Hypothalamus (tissue), 51 donors: ENCODE measurements at regions not wholly inside any gene's neighbourhood (a gene's known extent, or its start where the extent isn't known, plus 50 kb on each side); places are given as distances from the start of the nearest gene placed in this dataset.
A peak's percentile ranks its signal among the peaks of the same experiment; 100 is the strongest.

Source experiments
- DNase-seq, 51 donors: peaks; one replicate each; lab custom pipeline; 2025; lab: John Stamatoyannopoulos, UW

DNA sequence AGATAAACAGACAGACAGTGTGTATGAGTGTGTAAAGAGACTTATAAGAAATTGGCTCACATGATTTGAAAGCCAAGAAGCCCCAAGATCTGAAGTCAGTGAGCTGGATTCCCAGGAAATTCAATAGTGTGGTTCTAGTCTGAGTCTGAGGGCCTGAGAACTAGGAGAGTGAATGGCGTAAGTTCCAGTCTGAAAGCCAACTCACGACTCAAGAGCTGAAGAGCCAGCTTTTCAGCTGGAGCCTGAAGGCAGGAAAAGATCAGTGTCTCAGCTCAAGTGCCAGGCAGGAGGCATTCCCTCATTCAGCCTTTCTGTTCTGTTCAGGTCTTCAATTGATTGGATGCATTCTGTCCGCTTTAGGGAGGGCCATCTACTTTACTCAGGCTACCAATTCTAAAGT, 257.2 kb downstream of the PLPP3 start:
- peak in 11 of 51 donors; percentile 1 to 26 (median 18) for DNase-seq

DNA sequence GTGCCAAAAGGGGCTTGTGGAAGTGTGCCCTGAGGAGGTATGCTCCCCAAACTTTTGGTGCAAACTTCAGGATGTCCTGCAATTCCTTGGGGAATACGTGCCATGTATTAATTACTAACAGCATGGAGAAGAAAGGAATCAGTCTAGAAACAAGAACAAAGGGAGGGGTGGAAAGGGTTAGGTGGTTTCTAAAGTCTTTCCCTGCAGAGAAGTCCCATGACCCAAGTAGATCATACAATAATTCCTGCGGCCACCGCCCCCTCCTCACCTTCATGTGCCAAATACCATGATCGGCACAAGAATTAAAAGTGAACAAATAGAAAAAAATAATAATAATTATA, 258.2 kb downstream of the PLPP3 start:
- no peak for DNase-seq

DNA sequence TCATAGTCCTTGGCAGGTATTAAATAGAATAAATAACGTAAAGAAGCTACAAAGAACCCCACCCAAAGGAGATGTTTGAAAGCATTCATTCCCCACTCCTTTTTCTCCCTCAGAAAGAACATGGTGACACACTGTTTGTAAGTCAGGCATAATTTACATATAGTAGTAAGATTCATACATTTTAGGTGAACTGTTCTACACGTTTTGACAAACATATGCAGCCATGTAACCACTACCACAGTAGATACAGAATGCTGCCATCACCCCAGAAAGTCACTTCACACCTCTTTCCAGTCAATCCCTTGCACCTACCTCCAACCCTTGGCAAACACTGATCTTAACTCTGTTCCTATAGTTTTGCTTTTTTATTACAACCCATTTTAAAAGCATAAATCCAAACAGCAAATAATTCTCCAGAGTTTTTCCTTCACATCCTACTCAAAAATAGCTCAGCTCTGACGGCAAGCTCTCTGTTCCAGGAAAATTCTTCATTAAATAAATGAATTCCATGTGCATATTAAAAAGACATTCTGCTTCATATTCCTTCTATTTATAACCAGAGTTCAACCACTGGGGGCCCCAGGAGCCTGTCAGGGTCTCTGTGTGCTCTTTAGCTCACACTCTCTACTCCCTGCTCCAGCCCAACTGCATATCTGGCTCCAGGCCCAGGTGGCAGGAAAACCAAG, 258.8 kb downstream of the PLPP3 start:
- DNase-seq = no peak

DNA sequence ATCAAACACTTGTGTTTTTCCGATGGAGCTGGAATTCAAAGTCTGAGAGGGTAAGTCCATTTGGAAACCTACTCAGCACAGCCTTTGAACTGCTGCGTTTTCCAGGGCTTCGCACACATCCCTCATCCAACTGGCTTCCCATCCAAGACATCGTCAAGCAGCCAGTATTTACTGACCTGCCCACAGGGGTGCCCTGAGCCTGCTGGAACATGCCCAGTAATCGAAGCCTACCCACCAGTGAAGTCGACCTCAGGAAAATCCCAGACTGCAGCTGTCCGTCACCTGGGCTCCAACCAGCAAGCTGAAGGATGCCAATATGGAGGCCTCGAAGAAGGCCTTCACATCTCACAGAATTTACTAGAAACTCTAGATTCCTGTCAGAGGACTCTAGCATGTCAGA, 261.6 kb downstream of the PLPP3 start:
- DNase-seq = no peak

DNA sequence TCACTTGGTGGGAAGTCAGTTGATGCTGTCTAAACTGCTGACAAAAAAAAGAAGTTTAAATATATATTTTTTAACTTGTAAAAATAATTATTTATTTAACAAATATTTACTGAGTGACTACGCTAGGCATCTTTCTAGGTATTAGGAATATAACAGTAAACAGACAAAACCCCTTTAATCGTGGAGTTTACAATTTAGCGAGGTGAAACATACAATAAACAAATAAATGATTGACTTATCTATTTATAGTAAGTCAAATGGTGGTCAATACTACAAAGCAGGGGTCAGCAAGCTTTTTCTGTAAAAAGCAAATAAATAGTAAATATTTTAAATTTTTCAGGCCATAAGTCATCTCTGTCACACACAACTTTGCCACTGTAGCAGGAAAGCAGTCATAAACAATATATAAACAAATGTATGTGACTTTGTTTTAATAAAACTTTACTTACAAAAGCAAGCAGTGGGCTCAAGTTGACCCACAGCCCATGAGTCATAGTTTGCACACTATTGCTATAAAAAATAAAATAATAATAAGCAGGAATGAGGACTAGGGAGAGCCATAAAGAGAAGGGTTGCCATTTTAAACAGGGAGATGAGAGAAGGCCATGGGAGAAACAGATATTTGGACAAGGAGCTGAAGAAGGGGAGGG, 263.9 kb downstream of the PLPP3 start:
- no peak for DNase-seq

DNA sequence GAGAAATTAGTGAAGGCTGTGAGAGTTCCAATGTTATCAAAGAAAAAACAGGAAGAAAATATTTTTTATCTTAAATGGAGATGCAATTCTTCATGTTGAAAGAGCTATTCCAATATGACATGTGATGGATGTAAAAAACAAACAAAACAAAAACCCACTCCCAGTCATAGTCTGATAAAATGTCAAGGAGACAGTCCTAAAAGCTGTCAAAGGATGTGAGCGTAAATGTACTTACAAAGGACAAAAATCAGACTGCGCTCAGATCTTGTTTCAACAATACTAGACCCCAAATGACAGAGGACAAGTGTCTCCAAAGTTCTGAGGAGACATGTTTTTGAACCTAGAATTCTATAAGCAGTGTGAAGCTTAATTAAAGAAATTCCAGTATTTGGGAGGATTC, 265.8 kb downstream of the PLPP3 start:
- no peak for DNase-seq

DNA sequence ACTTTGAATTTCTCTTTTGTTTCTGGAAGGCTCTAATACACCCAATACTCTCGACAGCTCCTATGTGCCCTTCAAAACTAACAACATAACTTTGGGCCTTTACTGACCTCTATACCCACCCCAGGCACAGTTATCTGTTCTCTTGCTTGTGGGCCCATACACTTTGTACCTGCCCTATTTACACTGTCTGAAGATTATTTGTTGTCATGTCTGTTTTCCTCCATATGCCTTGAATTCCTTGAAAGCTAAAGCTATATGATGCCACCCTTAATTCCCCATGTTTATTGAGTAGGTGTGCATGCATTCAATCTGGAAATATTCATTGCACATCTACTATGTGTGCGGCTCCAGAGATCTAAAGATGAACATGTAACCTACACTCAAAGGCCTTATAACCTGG, 267.6 kb downstream of the PLPP3 start:
- no peak for DNase-seq

DNA sequence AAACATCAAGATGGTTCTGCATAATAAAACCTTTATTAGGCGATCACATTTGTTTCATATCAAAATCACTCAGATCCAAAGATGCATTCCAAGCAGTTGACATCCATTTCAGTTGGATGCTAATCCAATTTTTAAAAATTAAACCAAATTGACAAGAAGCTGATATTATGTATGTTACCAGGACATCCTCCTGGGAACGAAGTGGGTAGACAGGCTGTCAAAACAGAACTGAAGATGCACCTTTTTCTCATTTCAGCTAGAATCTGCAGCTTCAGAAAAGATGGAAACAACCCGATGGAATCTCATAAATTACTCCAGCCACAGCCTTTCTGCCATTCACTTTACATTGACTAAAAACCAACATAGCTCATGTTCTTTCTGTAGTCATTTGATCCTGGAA, 268.4 kb downstream of the PLPP3 start:
- no peak for DNase-seq

DNA sequence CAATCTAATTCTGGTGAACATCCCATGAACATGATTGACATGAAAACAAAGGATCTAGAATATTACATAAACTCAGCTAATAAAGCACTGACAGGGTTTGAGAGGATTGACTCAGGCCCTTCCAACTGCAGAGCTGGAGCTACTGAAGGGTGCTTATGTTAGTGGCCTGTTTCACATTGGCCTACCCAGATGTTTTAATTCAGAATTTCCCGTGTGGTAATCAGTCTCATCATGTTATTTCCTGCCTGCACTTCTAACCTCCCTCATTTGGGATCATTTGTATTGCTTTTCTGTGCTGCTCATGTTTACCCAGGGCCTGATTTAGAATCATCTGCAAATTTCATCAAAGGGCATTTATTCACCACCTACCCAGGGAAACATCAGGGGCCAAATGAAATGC, 270.3 kb downstream of the PLPP3 start:
- DNase-seq = no peak

DNA sequence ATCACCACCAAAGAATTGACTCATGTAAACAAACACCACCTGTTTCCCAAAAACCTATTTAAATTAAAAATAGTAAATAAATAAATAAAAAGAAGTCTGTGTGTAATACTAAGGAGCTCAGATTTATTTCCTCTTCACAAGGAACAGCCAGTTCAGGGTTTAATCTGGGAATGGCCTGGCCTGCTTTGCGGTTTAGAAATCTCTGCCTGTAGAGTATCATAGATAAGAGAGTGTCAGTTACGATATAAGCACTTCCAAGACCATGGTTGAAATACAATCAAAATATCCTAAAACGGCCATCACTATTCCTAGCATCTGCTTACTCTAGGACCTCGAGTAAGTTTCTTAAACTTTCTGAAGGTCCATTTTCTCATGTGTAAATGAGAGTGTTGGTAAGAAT, 274.4 kb downstream of the PLPP3 start:
- no peak for DNase-seq

DNA sequence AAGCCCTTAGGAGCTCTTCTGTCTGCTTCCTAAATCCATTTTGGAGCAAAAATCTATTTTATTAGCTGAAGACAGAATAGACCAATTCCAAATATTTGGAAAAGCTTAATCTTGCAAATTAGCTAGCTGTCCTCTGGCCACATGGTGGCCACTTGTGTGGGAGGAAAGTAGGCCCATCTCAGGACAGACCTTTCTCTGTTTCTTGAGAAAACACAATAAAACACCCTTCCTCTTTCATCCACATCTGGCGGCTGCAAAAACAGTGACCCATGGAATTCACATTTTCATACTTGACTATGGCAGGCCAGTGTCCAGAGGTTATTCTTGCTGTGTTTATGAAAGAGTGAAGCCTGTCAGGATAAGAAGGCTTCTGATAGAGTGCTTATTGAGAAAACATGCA, 275.6 kb downstream of the PLPP3 start:
- DNase-seq = no peak

DNA sequence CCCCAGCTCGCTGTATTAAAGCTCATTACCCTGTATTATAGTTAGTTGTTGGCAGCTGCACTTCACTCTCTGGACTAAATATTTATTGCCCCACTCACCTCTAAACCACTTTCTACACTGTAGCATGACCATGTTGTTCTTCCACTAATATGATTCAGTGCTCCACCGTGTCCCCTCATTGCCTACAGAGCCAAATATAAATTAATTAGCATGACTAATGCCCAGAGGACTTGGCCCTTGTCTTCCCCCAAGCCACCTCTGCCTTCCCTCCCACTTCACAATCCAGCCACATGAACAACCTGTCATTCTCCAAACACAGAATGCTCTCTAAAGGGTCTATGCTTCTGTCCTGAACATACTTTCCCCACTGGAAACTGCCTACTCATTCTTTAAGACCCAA, 276.5 kb downstream of the PLPP3 start:
- no peak for DNase-seq

DNA sequence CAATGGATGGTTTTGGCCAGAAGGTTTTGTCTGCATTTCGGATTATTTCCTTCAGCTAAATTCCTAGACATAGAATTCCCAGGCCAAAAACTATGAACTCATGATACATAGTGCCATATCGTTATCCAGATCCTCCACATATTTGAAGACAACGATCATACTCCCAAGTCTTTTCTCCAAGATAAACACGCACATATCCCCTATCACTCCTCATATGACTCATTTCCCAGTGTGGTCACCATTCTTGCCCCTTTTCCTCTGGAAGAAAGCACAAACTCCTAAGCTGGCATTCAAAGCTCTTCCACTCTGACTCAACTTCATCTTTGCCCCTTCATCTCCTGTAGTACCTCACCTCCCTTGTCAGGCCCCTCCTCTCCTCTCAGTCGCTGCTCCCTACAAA, 277.6 kb downstream of the PLPP3 start:
- DNase-seq = no peak

DNA sequence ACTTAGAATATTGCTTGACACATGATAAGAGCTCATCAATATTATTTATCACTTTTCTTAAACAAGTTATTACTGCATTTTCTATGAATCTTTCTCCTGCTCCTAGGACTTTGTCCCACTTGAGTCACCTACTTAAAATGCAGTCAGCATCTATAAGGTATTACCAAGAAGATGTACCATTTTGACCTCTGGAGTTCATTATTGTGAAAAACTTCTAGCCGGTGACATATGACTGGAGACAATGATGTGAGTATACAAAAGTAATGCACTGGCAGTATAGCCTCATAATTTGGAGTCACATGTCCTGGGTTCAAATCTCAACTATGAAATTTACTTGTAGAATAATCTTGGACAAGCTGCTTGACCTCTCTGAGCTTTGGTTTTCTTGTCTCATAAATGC, 278.5 kb downstream of the PLPP3 start:
- DNase-seq = no peak

DNA sequence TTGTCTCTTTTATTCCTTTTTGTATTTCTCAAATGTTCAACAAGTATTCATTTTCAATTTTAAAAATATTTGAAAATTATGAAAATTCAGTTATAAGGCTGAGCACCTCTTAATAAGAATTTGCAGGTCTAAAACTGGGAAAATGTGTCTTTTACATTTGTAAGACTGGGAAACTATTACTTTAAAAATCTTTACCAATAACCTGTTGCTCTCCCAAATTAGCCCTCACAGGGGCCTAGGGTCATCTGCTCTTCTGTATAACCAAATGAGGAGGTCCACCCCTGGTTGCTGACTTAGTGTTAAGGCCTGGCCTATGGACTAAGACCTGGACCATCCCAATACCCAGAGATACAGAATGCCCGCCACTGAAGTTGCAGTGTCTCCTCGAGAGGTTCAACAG, 280.5 kb downstream of the PLPP3 start:
- DNase-seq = no peak

DNA sequence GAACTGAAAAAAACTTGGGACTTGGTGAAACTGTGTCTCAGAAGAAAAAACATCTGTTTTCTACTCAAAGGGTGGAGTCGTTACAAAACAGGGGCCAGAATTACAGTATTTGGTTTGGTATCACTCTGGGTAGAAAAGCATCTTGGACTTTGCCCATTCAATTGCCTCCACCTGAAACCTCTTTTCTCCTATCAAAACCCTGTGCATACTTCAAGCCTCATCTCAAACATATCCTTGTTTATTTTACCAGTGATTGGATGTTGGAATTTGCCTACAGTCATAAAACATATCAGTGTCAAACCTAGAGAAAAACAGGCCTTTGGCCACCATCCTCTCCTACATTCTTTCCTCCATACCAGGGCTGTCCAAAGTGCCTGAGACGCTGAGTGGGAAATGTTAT, 281.5 kb downstream of the PLPP3 start:
- DNase-seq = no peak

DNA sequence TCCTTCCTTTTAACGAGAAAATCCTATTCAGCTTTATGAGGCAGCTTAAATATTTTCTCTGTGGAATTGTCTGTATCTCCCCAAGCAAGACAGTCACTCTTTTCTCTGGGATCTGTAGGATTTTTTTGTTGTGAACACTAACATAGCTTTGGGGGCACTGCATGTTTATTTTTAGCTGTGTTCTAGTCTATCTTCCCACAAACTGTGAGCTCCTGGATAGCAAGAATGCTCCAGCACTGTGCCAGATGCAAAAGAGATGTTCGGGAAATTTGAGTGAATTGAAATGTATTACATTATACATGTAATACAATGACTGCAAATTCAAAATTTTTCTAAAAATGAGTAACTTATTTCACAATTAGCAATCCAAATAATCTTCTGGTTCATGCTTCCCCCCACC, 282.2 kb downstream of the PLPP3 start:
- no peak for DNase-seq

DNA sequence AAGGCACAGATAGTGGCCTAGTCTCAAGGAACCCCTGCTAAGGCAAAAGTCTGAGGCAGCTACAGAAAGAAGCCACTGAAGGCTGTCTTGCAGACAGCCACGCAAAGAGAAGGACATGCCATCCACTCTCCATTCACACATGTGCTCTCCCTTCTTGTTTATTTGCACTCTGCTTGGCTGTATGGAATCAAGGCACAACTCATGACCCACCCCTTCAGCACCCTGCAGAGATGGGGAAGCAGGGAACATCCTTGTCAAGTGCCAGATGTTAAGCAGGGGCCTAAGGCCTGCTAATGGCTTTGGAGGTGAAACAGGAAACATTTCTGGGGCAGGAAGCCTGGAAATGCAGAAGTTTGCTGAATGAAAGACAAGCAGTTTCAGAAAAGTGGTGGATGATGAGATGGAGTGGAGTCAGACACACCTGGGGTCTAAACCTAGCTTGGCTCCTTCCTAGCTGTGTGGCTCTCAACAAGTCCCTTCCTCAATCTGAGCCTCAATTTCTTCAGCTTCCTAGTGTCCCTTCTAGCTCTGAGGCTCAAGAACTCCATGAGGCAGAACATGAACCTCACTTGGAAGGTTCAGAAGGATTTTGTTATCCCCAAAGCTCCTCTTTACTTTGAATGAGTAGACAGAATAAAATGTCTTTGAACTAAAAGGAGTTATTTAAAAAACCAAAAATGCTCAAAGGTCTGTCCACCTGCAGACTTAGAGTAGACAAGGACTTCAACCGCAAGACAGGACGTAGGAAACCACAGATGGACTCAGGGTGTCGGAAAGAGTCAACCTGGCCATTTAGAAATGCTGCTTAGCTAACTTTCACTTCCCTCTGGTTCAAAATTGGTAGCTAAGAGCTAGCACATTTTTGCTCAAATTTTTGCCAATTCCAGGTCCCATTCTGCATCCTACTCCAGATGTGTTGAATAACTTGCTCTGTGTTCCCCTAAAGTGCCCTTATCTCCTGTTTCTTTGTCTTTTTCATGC, 283.1 kb downstream of the PLPP3 start:
- no peak for DNase-seq

DNA sequence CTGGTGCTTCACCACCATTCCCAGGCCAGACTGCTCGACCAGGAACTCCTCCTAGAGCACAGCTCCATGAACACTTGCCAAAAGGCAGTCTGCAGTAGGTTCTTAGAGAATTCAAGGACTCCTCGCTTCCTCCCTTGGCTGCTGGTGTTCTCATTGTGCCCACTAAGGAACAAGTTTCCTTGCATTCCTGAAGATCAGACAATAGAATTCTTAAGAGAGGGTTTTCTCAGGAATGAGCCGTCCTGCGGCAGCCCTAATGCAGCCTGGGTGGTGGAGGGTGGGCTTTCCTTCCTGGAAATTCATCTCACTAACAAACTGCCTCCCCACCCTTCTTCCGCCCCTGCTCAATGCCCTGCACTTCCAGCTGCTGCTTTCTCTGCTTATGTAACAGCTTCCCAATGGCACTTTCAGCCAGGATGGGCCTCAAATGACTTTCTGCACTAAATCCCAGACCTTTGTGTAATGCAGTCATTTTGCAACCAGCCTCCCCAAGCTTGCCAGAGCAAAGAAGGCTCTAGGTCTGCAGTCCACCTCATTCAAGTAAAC, 287.9 kb downstream of the PLPP3 start:
- no peak for DNase-seq

DNA sequence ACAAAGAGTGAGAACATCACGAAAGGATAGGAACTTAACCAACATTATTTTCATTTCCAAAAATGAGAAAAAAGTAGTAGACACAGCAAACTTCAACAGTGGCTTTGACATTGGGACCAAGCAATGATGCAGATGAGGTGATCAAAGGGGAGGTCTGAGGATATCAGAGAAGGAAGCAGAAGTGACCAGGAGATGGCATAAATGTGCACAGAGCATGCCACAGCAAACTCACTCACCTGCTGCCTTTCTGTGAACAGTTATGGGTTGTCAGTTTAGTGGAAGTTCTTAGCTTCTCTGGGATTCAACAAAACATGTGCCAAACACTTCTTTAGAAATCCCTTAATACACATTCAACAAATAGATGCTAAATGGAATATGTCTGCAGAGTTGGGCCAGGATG, 290.1 kb downstream of the PLPP3 start:
- DNase-seq = no peak

DNA sequence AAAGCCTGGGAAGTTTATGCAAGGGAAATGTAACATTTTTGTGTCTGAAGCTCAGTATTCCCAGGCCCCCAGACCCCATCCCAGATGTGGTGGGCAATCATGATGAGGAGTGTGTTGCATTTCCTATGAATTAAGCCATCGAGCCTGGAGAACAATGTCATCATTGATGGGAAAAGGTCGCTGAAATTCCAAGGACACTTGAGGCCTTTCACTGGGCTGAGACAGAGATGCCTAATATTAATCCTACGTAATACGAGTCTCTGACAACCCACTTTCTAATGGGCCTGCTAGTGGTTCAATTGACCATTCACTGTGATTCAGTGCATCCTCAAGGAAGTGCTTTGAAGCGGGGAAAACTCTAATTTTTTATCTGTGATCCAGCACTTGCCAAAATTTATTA, 291.6 kb downstream of the PLPP3 start:
- DNase-seq = no peak

DNA sequence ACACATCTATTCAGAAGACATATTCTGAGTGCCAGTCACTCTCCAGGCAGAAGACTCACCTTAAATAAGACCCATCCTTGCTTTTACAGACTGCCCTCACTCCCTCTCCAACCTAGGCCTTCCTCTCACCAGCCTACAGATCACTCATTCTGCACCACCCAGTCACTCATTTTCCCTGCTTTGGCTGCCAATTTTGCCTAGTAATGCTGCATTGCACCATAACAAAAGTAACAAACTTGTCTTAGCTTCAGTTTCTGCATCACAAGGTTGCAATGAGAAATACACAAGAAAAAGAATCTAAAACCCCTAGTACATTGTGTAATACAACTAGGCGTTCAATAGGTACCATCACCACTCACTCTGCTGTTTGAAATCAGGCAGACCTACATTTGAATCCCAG, 292.4 kb downstream of the PLPP3 start:
- DNase-seq = no peak
